Choroid plexus epithelial cell (primary cell): ENCODE measurements at regions not wholly inside any gene's neighbourhood (a gene's known extent, or its start where the extent isn't known, plus 50 kb on each side); places are given as distances from the start of the nearest gene placed in this dataset.

Experiments
- DNase-seq: peaks from one replicate; pipeline ENCODE4 v3.0.0-alpha.2; 2010; ENCODE audit warnings: low read depth
- H3K4me3 ChIP-seq: 2 replicates; pipeline ENCODE4 v1.5.1; 2011; ENCODE audit warnings: low read depth, mild to moderate bottlenecking, control low read depth, low read length, moderate library complexity
- CTCF ChIP-seq: conservative IDR thresholded peaks from 2 replicates; pipeline ENCODE4 v1.5.1; 2011; ENCODE audit warnings: low read depth, mild to moderate bottlenecking, control low read depth, inconsistent platforms, low read length, moderate library complexity

- no peak for TF ChIP-seq CTCF
- DNase-seq: peak; percentile 91
- H3K4me3 ChIP-seq: no peak overlapping the region
Measured at GRCh38 chr10:89100680-89101079, 106.4 kb downstream of the CH25H start.

GRCh38 chr10:89097226-89097625, 106.6 kb downstream of the FAS start:
- no peak for TF ChIP-seq CTCF
- no peak overlapping the region for H3K4me3 ChIP-seq
- DNase-seq: no peak

DNA sequence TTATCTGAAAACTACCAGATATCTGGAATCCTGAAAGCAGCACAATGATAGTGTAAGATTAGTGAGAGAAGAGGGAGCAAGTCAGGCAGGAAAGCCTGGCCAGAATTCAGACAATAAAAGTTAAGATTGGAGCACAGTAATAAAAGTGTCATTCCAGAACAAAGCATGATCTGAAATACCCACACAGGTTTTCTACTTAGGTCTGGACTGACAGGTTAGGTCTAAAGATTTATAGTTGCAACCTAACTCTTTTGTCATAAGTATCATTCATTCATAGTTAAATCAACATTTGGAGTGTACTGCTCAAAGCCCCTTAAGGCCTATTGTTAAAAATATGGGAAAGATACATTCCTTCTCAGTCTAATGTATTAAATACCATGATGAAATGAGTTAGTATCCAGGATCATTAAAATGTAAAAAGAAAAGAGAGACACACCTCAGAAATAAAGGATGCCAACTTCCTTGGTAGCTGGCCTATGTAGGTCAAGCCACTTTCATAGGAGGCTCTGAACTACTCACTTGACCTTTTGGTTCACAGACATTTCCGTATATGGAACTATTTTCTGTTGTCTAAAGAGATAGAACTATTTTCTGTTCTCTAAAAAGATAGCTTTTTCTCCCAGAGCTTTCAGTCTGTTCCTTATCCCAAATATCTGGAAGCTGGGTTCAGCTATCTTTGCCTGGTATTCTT, 105.2 kb downstream of the FAS start:
- TF ChIP-seq CTCF: no peak
- no peak for DNase-seq

GRCh38 chr10:89093728-89094127, 103.1 kb downstream of the FAS start:
- DNase-seq: no peak
- no peak overlapping the region for H3K4me3 ChIP-seq
- no peak for TF ChIP-seq CTCF

More for the DNA sequence above, 105.2 kb downstream of the FAS start:
- no peak overlapping the region for H3K4me3 ChIP-seq

GRCh38 chr10:89092981-89093380, 102.4 kb downstream of the FAS start:
- no peak for TF ChIP-seq CTCF
- no peak overlapping the region for H3K4me3 ChIP-seq
- no peak for DNase-seq

- H3K4me3 ChIP-seq: no peak overlapping the region
- no peak for TF ChIP-seq CTCF
- no peak for DNase-seq
Measured at GRCh38 chr10:89092439-89092838, 101.8 kb downstream of the FAS start.

DNA sequence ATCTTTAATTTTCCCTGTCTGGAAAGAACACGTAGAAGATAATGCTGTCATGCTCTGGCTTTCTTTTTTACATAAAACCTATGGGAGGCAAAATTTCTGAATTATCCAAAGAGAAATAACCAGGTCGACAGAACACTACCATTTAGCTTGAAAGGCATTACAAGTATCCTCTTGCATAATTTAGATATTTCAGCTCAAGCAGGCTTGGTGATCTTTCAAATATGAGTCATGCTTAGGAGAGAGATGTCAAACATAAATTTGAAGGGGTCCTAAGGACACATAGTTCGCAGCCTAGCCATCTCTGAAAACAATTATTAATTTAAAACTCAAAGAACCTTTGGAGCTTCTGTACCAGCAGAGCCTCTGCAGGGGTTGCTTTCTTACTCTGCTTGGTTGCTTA, 100.9 kb downstream of the FAS start:
- DNase-seq: peak; percentile 66
- TF ChIP-seq CTCF: no peak
- H3K4me3 ChIP-seq: no peak overlapping the region
